ENCODE measurements at regions not wholly inside any gene's neighbourhood (a gene's known extent, or its start where the extent isn't known, plus 50 kb on each side); places are given as distances from the start of the nearest gene placed in this dataset.

DNA sequence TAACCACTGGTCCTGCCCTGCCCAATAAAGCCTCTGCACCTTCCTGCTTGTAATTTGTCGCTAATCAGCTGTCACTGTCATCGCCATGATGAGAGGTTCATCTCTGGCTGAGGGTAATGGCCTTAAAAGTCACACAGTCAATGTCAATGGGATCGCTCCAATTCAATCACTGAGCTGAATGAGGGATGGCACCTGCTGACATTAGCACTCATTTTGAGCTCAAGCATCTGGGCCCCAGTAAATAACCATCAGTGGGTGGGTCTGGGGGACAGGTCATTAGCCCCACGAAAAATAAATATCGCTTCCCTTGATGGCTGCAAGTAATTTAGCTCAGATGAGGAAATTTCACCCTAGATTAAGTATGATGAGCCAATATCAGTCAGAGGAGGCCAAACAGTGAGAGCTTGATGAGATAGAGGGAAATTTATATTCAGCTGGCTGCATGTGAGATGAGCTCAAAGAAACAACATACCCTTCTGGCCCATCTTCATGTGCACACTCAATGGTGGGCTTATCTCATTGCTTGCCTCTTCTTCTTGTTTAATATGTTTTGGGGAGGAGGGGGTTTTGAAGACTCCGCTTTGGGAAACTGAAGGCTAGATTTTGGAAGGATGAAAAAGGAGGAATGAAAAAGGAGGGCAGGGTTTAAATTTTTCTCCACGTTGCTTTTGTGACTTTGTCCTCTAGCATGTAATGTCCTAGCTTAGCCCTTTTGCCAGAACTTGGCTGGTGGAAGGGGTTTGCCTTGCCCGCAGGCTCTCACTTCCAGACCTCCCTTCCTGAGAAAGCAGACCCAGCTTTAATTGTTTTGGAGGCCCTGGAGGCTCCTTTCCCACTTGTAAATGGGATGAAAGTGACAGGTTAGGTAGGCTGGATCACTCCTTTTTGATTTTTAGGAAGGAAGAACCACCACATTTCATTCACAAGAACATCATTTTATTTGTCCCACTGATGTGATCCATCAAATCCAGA is 84.8 kb upstream of the PAQR3 start:
- no peaks in the 10 kb centered on the region for H3K36me3 ChIP-seq (ENCODE audit: control insufficient read depth in 1 of 2, insufficient read depth in 2 of 2, low read length in 1 of 2)
- no peak for ATAC-seq (ENCODE audit: low FRiP score)
- WGBS, 2 donors: 81 to 83% methylated on average over 8 of the region's 8 CpGs

DNA sequence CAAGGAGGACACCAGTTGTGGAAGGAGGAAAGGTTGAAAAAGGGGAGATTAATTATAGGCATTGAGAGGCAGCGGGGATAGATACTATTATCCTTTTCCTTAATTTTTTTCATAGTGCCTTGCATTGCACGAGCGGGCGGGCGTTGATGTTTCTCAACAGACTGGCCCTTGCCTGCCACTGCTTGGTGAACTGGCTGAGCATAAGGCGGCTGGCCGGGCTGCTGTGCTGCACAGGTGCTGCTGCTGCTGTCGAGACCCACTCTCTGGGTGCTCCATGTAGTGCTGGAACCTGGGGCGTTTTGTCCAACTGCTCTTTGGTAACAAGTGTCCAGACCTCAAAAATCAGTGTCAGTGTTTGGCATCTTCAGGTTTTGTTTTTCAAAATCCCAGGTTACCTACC is 83.3 kb upstream of the PAQR3 start:
- DNase-seq: peak in 1 of 2 donors; percentile 72
- Histone ChIP-seq H3K27ac (ENCODE audit: low read depth in 1 of 2, low read length in 2 of 2) (no peak overlapping the region), H3K36me3 (ENCODE audit: control insufficient read depth in 1 of 2, insufficient read depth in 2 of 2, low read length in 1 of 2) (no peaks in the 10 kb centered on the region), H3K27me3 (ENCODE audit: control insufficient read depth in 1 of 2, insufficient read depth in 2 of 2, low read length in 1 of 2) (no peaks in the 10 kb centered on the region), H3K9me3 (ENCODE audit: control insufficient read depth, low read length) (no peaks in the 10 kb centered on the region), H3K4me1 (ENCODE audit: control insufficient read depth in 1 of 2, insufficient read depth in 2 of 2, low read length in 2 of 2) (no peaks in the 10 kb centered on the region), H3K4me3 (ENCODE audit: low read length in 2 of 2) (no peak overlapping the region)
- WGBS, 2 donors: 87 to 88% methylated on average over 9 of the region's 9 CpGs
- no peak for ATAC-seq (ENCODE audit: low FRiP score)
- intact Hi-C loops (cut with DNase I): no loop called here

More for the DNA sequence above, 84.8 kb upstream of the PAQR3 start:
- Histone ChIP-seq H3K4me1 (ENCODE audit: control insufficient read depth in 1 of 2, insufficient read depth in 2 of 2, low read length in 2 of 2) (no peaks in the 10 kb centered on the region), H3K4me3 (ENCODE audit: low read length in 2 of 2) (no peak overlapping the region), H3K27me3 (ENCODE audit: control insufficient read depth in 1 of 2, insufficient read depth in 2 of 2, low read length in 1 of 2) (no peaks in the 10 kb centered on the region), H3K27ac (ENCODE audit: low read depth in 1 of 2, low read length in 2 of 2) (no peak overlapping the region), H3K9me3 (ENCODE audit: control insufficient read depth, low read length) (no peaks in the 10 kb centered on the region)
- intact Hi-C loops (cut with DNase I): no loop called here
- DNase-seq: no peak

DNA sequence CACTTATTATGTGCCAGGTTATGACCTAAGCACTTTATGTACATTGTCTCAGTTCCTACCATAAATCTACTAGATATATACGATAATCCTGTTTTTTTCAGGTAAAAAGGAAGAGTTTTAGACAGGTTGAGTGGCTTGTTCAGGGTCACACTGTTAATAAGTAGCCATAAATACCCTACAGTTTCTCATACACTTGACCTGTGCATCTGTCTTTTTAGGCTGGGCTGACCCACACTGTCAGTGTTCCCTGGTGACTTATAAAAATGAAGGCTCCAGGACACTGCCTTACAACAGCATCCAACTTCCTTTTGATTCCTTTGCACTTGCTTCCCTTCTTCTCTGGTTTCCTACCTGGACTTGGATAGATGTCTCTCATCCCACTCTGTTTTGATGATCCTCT is 78.2 kb upstream of the PAQR3 start:
- intact Hi-C loops (cut with DNase I): no loop called here
- ATAC-seq (ENCODE audit: low FRiP score): no peak
- WGBS, 2 donors: 73 to 76% methylated on average over 1 of the region's 1 CpG

DNA sequence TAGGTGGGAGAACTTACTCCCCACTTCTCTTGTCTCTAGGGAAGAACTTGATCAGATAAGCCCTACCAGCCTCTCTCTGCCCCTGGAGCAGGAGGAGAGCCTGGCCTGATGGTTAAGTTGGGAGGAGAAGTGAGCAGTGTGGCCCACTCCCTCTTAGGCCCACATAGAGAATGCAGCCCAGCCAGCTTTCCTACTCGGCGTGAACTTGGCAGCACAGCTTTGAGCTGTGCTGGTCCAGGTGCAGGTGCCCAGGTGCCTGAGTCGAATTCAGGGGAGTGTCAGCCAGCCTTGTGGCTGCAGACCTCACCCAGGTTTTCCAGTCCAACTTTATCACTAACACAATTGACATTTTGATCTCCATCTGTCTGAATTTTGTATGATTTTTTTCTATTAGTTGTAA is 77.6 kb upstream of the PAQR3 start:
- DNase-seq: no peak
- Histone ChIP-seq H3K4me1 (ENCODE audit: control insufficient read depth in 1 of 2, insufficient read depth in 2 of 2, low read length in 2 of 2) (no peaks in the 10 kb centered on the region), H3K36me3 (ENCODE audit: control insufficient read depth in 1 of 2, insufficient read depth in 2 of 2, low read length in 1 of 2) (no peaks in the 10 kb centered on the region), H3K9me3 (ENCODE audit: control insufficient read depth, low read length) (no peaks in the 10 kb centered on the region), H3K4me3 (ENCODE audit: low read length in 2 of 2) (no peak overlapping the region), H3K27ac (ENCODE audit: low read depth in 1 of 2, low read length in 2 of 2) (no peak overlapping the region), H3K27me3 (ENCODE audit: control insufficient read depth in 1 of 2, insufficient read depth in 2 of 2, low read length in 1 of 2) (no peaks in the 10 kb centered on the region)
- no peak for ATAC-seq (ENCODE audit: low FRiP score)
- WGBS, 2 donors: 62 to 76% methylated on average over 3 of the region's 3 CpGs
- intact Hi-C loops (cut with DNase I): no loop called here

More for the DNA sequence above, 78.2 kb upstream of the PAQR3 start:
- DNase-seq: no peak
- no peaks in the 10 kb centered on the region for H3K9me3 ChIP-seq (ENCODE audit: control insufficient read depth, low read length)
- no peaks in the 10 kb centered on the region for H3K36me3 ChIP-seq (ENCODE audit: control insufficient read depth in 1 of 2, insufficient read depth in 2 of 2, low read length in 1 of 2)
- H3K27ac ChIP-seq (ENCODE audit: low read depth in 1 of 2, low read length in 2 of 2): no peak overlapping the region
- H3K27me3 ChIP-seq (ENCODE audit: control insufficient read depth in 1 of 2, insufficient read depth in 2 of 2, low read length in 1 of 2): no peaks in the 10 kb centered on the region
- H3K4me1 ChIP-seq (ENCODE audit: control insufficient read depth in 1 of 2, insufficient read depth in 2 of 2, low read length in 2 of 2): no peaks in the 10 kb centered on the region
- no peak overlapping the region for H3K4me3 ChIP-seq (ENCODE audit: low read length in 2 of 2)

DNA sequence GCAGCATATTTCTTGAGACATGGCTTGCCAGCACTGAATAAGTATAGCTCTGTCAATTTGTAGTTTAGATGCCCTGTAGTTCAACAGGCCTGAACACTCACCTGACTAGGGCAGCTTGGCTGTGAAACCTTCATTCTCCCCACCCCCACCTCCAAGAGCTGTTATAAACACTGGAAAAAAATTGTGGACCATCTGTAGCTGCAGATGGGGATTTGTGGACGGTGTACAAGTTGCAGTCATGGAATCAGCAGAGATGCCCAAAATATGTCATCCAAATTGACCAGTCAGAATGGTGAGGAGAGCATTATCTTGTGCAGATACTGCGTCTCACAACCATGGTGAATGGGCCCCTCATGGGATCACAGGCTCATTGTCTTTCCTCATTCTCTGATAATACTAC is 76.2 kb upstream of the PAQR3 start:
- WGBS, 2 donors: 87 to 93% methylated on average over 2 of the region's 2 CpGs

DNA sequence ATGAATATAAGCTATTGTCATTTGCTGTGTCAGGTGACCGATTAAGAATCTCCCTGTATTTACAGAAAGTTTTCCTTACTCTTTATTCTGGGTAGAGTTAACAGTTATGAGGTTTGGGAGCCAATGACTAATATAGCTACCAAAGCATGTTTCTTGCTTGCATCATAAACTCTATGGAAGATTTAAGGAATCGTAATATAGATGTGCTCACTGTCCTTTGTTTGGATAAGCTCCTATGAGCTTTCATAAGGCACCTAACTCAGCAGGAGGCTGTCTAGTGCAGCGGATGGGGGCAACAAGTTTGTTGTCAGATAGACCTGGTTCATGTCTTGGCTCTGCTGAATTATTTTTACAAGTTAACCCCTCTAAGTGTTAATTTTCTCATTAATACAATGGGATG is 75.0 kb upstream of the PAQR3 start:
- no peaks in the 10 kb centered on the region for H3K36me3 ChIP-seq (ENCODE audit: control insufficient read depth in 1 of 2, insufficient read depth in 2 of 2, low read length in 1 of 2)
- no peaks in the 10 kb centered on the region for H3K27me3 ChIP-seq (ENCODE audit: control insufficient read depth in 1 of 2, insufficient read depth in 2 of 2, low read length in 1 of 2)
- no peaks in the 10 kb centered on the region for H3K4me1 ChIP-seq (ENCODE audit: control insufficient read depth in 1 of 2, insufficient read depth in 2 of 2, low read length in 2 of 2)
- ATAC-seq (ENCODE audit: low FRiP score) (no peak), DNase-seq (no peak)
- no peaks in the 10 kb centered on the region for H3K9me3 ChIP-seq (ENCODE audit: control insufficient read depth, low read length)
- H3K27ac ChIP-seq (ENCODE audit: low read depth in 1 of 2, low read length in 2 of 2): no peak overlapping the region
- H3K4me3 ChIP-seq (ENCODE audit: low read length in 2 of 2): no peak overlapping the region
- 70 to 71% methylated on average over 3 of the region's 3 CpGs for WGBS, 2 donors
- intact Hi-C loops (cut with DNase I): no loop called here

More for the DNA sequence above, 76.2 kb upstream of the PAQR3 start:
- Histone ChIP-seq H3K9me3 (ENCODE audit: control insufficient read depth, low read length) (no peaks in the 10 kb centered on the region), H3K4me1 (ENCODE audit: control insufficient read depth in 1 of 2, insufficient read depth in 2 of 2, low read length in 2 of 2) (no peaks in the 10 kb centered on the region), H3K4me3 (ENCODE audit: low read length in 2 of 2) (no peak overlapping the region), H3K36me3 (ENCODE audit: control insufficient read depth in 1 of 2, insufficient read depth in 2 of 2, low read length in 1 of 2) (no peaks in the 10 kb centered on the region), H3K27ac (ENCODE audit: low read depth in 1 of 2, low read length in 2 of 2) (no peak overlapping the region), H3K27me3 (ENCODE audit: control insufficient read depth in 1 of 2, insufficient read depth in 2 of 2, low read length in 1 of 2) (no peaks in the 10 kb centered on the region)
- ATAC-seq (ENCODE audit: low FRiP score) (no peak), DNase-seq (no peak)
- intact Hi-C loops (cut with DNase I): no loop called here

DNA sequence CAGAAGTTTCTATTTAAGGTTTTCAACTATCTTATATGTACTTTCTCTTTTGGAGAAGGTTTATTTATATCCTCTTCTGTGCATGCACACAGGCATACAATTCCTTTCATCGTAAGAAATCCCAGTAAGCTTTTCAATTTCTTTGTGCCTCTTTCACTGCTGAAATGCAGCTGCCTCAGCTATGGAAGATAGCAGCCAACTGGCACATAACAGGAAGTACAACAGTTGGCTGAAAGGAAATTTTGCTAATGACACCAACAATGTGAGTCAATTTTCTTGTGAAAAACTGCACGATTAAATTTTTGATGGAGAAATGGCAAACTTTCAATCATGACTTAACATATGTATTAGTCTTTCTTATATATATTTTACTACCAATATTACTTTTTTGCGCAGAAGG is 74.5 kb upstream of the PAQR3 start:
- Histone ChIP-seq H3K27ac (ENCODE audit: low read depth in 1 of 2, low read length in 2 of 2) (no peak overlapping the region), H3K4me1 (ENCODE audit: control insufficient read depth in 1 of 2, insufficient read depth in 2 of 2, low read length in 2 of 2) (no peaks in the 10 kb centered on the region), H3K36me3 (ENCODE audit: control insufficient read depth in 1 of 2, insufficient read depth in 2 of 2, low read length in 1 of 2) (no peaks in the 10 kb centered on the region), H3K9me3 (ENCODE audit: control insufficient read depth, low read length) (no peaks in the 10 kb centered on the region), H3K27me3 (ENCODE audit: control insufficient read depth in 1 of 2, insufficient read depth in 2 of 2, low read length in 1 of 2) (no peaks in the 10 kb centered on the region), H3K4me3 (ENCODE audit: low read length in 2 of 2) (no peak overlapping the region)
- 67 to 70% methylated on average over 3 of the region's 3 CpGs for WGBS, 2 donors
- DNase-seq (no peak), ATAC-seq (ENCODE audit: low FRiP score) (no peak)
- intact Hi-C loops (cut with DNase I): no loop called here

DNA sequence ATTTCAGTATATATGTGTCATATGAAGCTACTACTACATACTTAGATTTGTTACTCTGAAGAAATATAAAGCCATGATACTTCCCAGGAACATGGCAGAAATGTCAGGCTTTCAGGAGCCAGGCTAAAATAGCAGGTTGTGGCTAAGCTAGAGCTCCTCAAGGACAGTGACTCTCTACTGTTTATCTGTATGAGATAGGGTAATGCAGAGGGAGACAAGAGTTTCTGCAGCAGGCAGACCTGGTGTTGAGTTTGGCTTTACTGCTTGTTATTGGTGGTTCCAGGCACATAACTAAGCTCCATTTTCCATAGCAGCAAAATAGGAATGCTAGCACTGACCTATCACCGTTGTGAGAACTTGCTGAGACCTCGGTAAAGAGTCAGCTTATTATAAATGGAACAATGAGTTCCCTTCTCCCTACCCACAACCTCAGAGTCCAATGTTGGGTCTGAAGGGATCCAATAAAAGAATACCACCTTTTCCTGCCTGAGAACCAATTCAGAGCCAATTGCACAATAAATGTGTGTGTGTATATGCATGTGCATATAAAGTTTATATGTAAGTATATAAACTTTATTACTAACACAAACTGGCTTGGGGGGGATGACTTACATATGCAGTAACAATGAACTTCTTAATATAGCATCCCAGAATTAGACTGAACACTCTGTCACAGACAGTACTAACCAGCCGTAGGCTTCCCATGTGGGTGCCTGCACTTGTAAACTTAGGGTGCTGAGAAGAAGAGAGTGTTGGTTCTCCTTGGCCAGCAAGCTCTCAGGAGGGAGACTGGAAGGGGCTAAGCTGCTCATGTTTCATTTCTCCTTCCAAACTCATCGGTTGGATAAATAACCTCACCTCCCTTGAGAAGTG is 51.9 kb upstream of the PAQR3 start:
- no peak overlapping the region for H3K4me3 ChIP-seq (ENCODE audit: low read length in 2 of 2)
- no peaks in the 10 kb centered on the region for H3K4me1 ChIP-seq (ENCODE audit: control insufficient read depth in 1 of 2, insufficient read depth in 2 of 2, low read length in 2 of 2)
- no peaks in the 10 kb centered on the region for H3K27me3 ChIP-seq (ENCODE audit: control insufficient read depth in 1 of 2, insufficient read depth in 2 of 2, low read length in 1 of 2)
- no peaks in the 10 kb centered on the region for H3K9me3 ChIP-seq (ENCODE audit: control insufficient read depth, low read length)
- DNase-seq: no peak
- 65 to 68% methylated on average over 4 of the region's 4 CpGs for WGBS, 2 donors
- no peak for ATAC-seq (ENCODE audit: low FRiP score)
- intact Hi-C loops (cut with DNase I): no loop called here
- H3K27ac ChIP-seq (ENCODE audit: low read depth in 1 of 2, low read length in 2 of 2): no peak overlapping the region
- peaks cover 0 to 2% of the 10 kb centered on the region in 2 donors for H3K36me3 ChIP-seq (ENCODE audit: control insufficient read depth in 1 of 2, insufficient read depth in 2 of 2, low read length in 1 of 2)
